Naive thymus-derived CD4-positive, alpha-beta T cell (primary cell): ENCODE measurements at regions not wholly inside any gene's neighbourhood (a gene's known extent, or its start where the extent isn't known, plus 50 kb on each side); places are given as distances from the start of the nearest gene placed in this dataset.

Source experiments
- ATAC-seq: fragments of 150-1000 bp; cut with Tn5 transposase; 2 replicates; pipeline ENCODE4 v1.10.0; 2021; ENCODE audit warnings: mild to moderate bottlenecking, moderate library complexity
- CTCF ChIA-PET: fragments of 350-600 bp; sonication (Branson Sonifier 250); formaldehyde crosslinking; loops from one replicate; lab custom pipeline; 2021; ENCODE audit warnings: antibody characterized with exemption; lab: Charles Lee
- POLR2A ChIA-PET: fragments of 350-600 bp; sonication (Branson Sonifier 250); formaldehyde crosslinking; loops from one replicate; lab custom pipeline; 2021; ENCODE audit warnings: antibody characterized with exemption, inconsistent platforms; lab: Charles Lee
- DNase-seq, 9 donors: peaks; one replicate each; pipeline versions ENCODE4 v3.0.0 to v3.0.0-alpha.2; 2020 to 2022; ENCODE audit warnings: mixed read lengths in 1 of 9
- H3K27ac ChIP-seq: one replicate; pipeline ENCODE4 v1.7.0; 2013; ENCODE audit warnings: mild to moderate bottlenecking, low read depth, low read length, moderate library complexity
- H3K27me3 ChIP-seq, 2 donors: one replicate each; pipeline ENCODE4 v1.7.0; 2013; ENCODE audit warnings: low read length in 2 of 2, mild to moderate bottlenecking in 2 of 2, moderate library complexity in 2 of 2; ENCODE audit not compliant: control insufficient read depth in 2 of 2, insufficient read depth in 2 of 2
- H3K36me3 ChIP-seq, 3 experiments: 1 replicate in 2 of 3; 2 replicates in 1 of 3; pipeline ENCODE4 v1.7.0; 2013; ENCODE audit warnings: low read length in 3 of 3, mild to moderate bottlenecking in 3 of 3, moderate library complexity in 1 of 3; ENCODE audit not compliant: insufficient read depth in 3 of 3, control insufficient read depth in 2 of 3
- H3K4me1 ChIP-seq, 2 donors: one replicate each; pipeline ENCODE4 v1.7.0; 2013; ENCODE audit warnings: low read length in 2 of 2, mild to moderate bottlenecking in 2 of 2, moderate library complexity in 1 of 2; ENCODE audit not compliant: control insufficient read depth in 2 of 2, insufficient read depth in 2 of 2
- H3K4me3 ChIP-seq: 2 replicates; pipeline ENCODE4 v1.7.0; 2013; ENCODE audit warnings: mild to moderate bottlenecking, low read length
- H3K9me3 ChIP-seq, 3 experiments: 1 replicate in 2 of 3; 2 replicates in 1 of 3; pipeline ENCODE4 v1.7.0; 2013; ENCODE audit warnings: low read length in 3 of 3; ENCODE audit not compliant: control insufficient read depth in 2 of 3
- H3K27ac Mint-ChIP-seq, 9 donors: one replicate each; pipeline ENCODE4 v1.8.0; 2020 to 2022; ENCODE audit warnings: mixed read lengths in 9 of 9, mild to moderate bottlenecking in 8 of 9, moderate library complexity in 5 of 9, inconsistent platforms in 2 of 9
- H3K27me3 Mint-ChIP-seq, 5 donors: one replicate each; pipeline ENCODE4 v1.8.0; 2021 to 2022; ENCODE audit warnings: mixed read lengths in 5 of 5, mild to moderate bottlenecking in 1 of 5
- H3K36me3 Mint-ChIP-seq, 5 donors: one replicate each; pipeline ENCODE4 v1.8.0; 2020 to 2022; ENCODE audit warnings: mixed read lengths in 5 of 5, mild to moderate bottlenecking in 3 of 5, inconsistent platforms in 1 of 5
- H3K4me1 Mint-ChIP-seq, 7 donors: one replicate each; pipeline ENCODE4 v1.8.0; 2020 to 2022; ENCODE audit warnings: mixed read lengths in 7 of 7, mild to moderate bottlenecking in 3 of 7, inconsistent platforms in 1 of 7
- H3K4me3 Mint-ChIP-seq, 10 donors: one replicate each; pipeline ENCODE4 v1.8.0; 2020 to 2022; ENCODE audit warnings: mild to moderate bottlenecking in 10 of 10, mixed read lengths in 10 of 10, moderate library complexity in 6 of 10, inconsistent platforms in 2 of 10
- H3K9me3 Mint-ChIP-seq, 11 donors: one replicate each; pipeline ENCODE4 v1.8.0; 2020 to 2022; ENCODE audit warnings: mixed read lengths in 11 of 11, mild to moderate bottlenecking in 4 of 11, inconsistent platforms in 1 of 11, moderate library complexity in 1 of 11
- intact Hi-C, 2 donors: fragments of 100-400 bp; cut with micrococcal nuclease; formaldehyde crosslinking; loops; one replicate each; pipeline ENCODE4 v1.15.1; 2023

DNA sequence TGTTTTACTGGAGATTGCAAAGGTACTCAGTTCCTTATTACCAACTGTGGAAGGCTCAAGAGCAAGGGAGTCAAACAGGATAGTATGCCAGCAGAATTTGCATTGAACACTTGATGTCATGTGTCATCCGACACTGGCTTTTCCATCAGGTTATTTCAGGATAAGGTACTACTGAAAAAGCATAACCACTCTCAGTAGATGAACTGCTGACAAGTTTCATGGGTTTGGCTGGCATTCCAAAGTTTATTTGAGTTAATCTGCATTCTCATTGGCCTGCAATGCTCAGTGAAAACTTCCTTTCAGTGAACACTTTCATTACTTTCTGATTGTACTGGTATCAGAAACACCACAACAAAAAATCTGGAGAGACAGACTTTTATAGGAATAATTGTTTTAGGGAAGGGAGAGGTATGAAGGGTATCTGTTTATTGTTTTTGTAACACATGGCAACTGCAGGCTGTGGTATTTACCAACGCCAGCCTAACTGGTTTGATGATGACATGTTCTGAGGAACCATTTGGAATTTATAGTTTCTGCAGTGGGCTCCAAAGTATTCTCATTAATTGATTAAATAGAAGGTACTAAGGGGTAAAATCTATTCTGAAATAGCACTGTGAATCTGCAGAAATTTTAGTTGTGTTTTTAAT lies 345.7 kb upstream of the NR3C2 start:
- Histone ChIP-seq H3K9me3 (no peaks in the 10 kb centered on the region), H3K27ac (no peak overlapping the region), H3K4me3 (no peak overlapping the region), H3K36me3 (no peaks in the 10 kb centered on the region), H3K27me3 (no peaks in the 10 kb centered on the region), H3K4me1 (no peaks in the 10 kb centered on the region)
- ChIA-PET POLR2A (no interaction called here), CTCF (no interaction called here)
- H3K27me3 Mint-ChIP-seq = peaks cover 0 to 16% (median 0%) of the 10 kb centered on the region in 5 donors
- no peaks in the 10 kb centered on the region for H3K36me3 Mint-ChIP-seq
- H3K4me3 Mint-ChIP-seq = no peak overlapping the region
- no peaks in the 10 kb centered on the region for H3K4me1 Mint-ChIP-seq
- DNase-seq (no peak), ATAC-seq (no peak)
- peaks cover 0 to 5% (median 0%) of the 10 kb centered on the region in 11 donors for H3K9me3 Mint-ChIP-seq
- intact Hi-C loops = no loop called here
- H3K27ac Mint-ChIP-seq = no peak overlapping the region

DNA sequence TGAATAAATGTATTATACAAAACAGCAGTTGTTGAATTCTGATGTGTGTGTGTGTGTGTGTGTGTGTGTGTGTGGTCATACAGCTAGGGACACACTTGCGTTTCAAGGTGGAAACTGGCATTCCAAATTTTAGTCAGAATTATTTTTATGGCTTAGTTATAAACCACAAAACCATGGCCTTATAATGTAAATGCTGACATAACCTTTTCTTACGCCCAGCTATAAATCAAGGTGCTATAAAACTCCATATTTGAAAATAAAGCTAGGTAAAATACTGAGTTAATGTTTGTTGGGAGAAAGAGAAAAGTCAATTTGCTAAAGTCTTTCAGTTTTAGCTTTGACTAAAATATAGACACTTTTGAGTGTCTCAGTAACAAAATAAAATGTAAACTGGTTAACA lies 345.1 kb upstream of the NR3C2 start:
- H3K27ac Mint-ChIP-seq = no peak overlapping the region
- no peaks in the 10 kb centered on the region for H3K4me1 Mint-ChIP-seq
- ChIA-PET POLR2A (no interaction called here), CTCF (no interaction called here)
- intact Hi-C loops = no loop called here
- H3K36me3 Mint-ChIP-seq = no peaks in the 10 kb centered on the region
- Histone ChIP-seq H3K4me1 (no peaks in the 10 kb centered on the region), H3K27me3 (no peaks in the 10 kb centered on the region), H3K4me3 (no peak overlapping the region), H3K27ac (no peak overlapping the region), H3K9me3 (no peaks in the 10 kb centered on the region), H3K36me3 (no peaks in the 10 kb centered on the region)
- no peak for ATAC-seq
- H3K4me3 Mint-ChIP-seq = no peak overlapping the region
- H3K27me3 Mint-ChIP-seq = peaks cover 0 to 16% (median 0%) of the 10 kb centered on the region in 5 donors
- no peak for DNase-seq
- H3K9me3 Mint-ChIP-seq = peaks cover 0 to 6% (median 0%) of the 10 kb centered on the region in 11 donors

DNA sequence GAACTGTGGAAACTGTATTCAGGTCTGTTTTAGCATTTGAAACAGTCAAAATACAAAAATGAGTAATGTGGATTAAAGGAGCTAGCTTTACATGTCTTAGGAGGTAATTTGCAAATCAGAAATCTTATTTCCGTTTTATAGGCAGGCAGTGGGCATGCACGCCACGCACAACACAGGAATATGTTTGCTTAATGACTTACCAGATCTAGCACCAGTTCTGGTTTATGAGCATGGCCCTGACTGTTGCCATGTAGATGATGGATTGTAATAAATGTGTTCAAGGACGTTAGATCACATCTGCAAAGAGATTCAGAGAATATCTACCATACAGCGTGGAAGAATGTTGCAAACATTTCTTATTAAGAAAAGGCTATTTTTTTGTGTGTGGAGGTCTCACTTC lies 344.5 kb upstream of the NR3C2 start:
- H3K36me3 Mint-ChIP-seq = no peaks in the 10 kb centered on the region
- ChIA-PET CTCF (no interaction called here), POLR2A (no interaction called here)
- H3K27ac Mint-ChIP-seq = no peak overlapping the region
- H3K4me3 Mint-ChIP-seq = no peak overlapping the region
- DNase-seq (no peak), ATAC-seq (no peak)
- H3K27me3 Mint-ChIP-seq = peaks cover 0 to 16% (median 0%) of the 10 kb centered on the region in 5 donors
- no peaks in the 10 kb centered on the region for H3K4me1 Mint-ChIP-seq
- Histone ChIP-seq H3K36me3 (no peaks in the 10 kb centered on the region), H3K9me3 (no peaks in the 10 kb centered on the region), H3K27ac (no peak overlapping the region), H3K4me1 (no peaks in the 10 kb centered on the region), H3K4me3 (no peak overlapping the region), H3K27me3 (no peaks in the 10 kb centered on the region)
- peaks cover 0 to 8% (median 0%) of the 10 kb centered on the region in 11 donors for H3K9me3 Mint-ChIP-seq
- intact Hi-C loops = no loop called here

DNA sequence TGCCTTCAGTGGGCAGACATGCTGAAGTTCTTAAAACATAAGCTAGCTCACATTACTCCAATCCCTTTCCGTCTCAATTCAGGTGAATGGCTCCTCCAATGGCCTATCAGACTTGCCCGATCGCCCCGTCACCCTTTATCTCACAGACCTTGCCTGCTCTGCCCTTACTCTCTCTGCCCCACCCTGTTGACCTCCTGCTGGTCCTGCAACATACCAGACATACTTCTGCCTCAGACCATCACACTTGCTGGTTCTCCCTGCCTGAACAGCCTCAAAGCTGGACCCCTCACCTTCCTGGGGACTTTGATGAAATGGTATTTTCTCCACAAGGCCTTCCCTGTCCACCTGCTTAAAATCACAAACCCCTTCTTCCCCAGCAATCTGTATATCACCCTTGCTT lies 340.1 kb upstream of the NR3C2 start:
- ChIA-PET CTCF (no interaction called here), POLR2A (no interaction called here)
- H3K27ac ChIP-seq = no peak overlapping the region
- peaks cover 0 to 11% (median 5%) of the 10 kb centered on the region in 5 donors for H3K27me3 Mint-ChIP-seq
- DNase-seq (no peak), ATAC-seq (no peak)
- H3K4me3 Mint-ChIP-seq = no peak overlapping the region
- no peak overlapping the region for H3K4me3 ChIP-seq
- intact Hi-C loops = no loop called here
- H3K4me1 ChIP-seq = no peaks in the 10 kb centered on the region
- H3K36me3 Mint-ChIP-seq = peaks cover 0 to 3% (median 0%) of the 10 kb centered on the region in 5 donors
- H3K36me3 ChIP-seq = no peaks in the 10 kb centered on the region
- no peaks in the 10 kb centered on the region for H3K27me3 ChIP-seq
- H3K9me3 Mint-ChIP-seq = peaks cover 0 to 12% (median 0%) of the 10 kb centered on the region in 11 donors
- H3K4me1 Mint-ChIP-seq = no peaks in the 10 kb centered on the region
- no peak overlapping the region for H3K27ac Mint-ChIP-seq
- no peaks in the 10 kb centered on the region for H3K9me3 ChIP-seq

DNA sequence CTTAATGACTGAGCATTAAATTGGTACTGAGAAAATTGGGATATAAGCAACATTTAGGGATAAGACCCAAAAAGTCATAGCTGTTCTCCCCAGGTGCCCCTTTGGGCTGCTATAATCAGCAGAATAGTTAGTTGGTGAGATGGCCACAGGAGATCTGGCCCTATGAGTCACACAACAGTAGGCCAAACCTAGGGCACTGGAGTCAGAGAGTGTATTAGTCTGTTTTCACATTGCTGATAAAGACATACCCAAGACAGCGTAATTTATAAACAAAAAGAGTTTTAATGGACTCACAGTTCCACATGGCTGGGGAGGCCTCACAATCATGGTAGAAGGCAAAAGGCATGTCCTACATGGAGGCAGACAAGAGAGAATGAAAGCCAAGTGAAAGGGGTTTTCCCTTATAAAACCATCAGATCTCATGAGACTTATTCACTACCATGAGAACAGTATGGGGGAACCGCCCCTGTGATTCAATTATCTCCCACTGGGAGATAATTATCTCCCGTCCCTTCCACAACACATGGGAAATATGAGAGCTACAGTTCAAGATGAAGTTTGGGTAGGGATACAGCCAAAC lies 338.3 kb upstream of the NR3C2 start:
- no peak overlapping the region for H3K27ac ChIP-seq
- H3K4me3 ChIP-seq = no peak overlapping the region
- DNase-seq (no peak), ATAC-seq (no peak)
- Mint-ChIP-seq H3K36me3 (peaks cover 0 to 3% (median 0%) of the 10 kb centered on the region in 5 donors), H3K4me1 (no peaks in the 10 kb centered on the region), H3K9me3 (peaks cover 0 to 12% (median 0%) of the 10 kb centered on the region in 11 donors), H3K4me3 (no peak overlapping the region), H3K27ac (no peak overlapping the region), H3K27me3 (peaks cover 0 to 9% (median 5%) of the 10 kb centered on the region in 5 donors)
- no peaks in the 10 kb centered on the region for H3K27me3 ChIP-seq
- H3K4me1 ChIP-seq = no peaks in the 10 kb centered on the region
- intact Hi-C loops = no loop called here
- no peaks in the 10 kb centered on the region for H3K36me3 ChIP-seq
- CTCF ChIA-PET = no interaction called here
- POLR2A ChIA-PET = no interaction called here
- H3K9me3 ChIP-seq = no peaks in the 10 kb centered on the region

DNA sequence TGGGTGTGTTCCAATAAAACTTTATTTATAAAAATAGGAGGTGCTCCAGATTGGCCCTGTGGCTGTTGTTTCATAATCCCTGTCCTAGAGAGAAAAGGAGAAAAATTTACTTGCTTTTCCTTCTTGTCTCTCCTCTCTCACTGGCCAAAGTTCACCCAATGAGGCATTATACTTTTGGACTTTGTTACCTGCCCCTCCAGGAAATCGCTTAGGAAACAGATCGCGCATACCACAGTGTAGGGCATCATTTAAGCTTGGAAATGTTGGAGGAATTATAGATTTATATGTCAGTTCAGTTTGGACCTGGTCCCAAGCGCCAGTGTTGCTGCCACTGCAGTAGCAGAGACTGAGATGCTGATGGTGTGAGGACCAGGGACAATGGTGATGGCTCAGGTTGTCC lies 337.6 kb upstream of the NR3C2 start:
- no peaks in the 10 kb centered on the region for H3K36me3 ChIP-seq
- no peaks in the 10 kb centered on the region for H3K4me1 ChIP-seq
- no peak overlapping the region for H3K27ac Mint-ChIP-seq
- H3K36me3 Mint-ChIP-seq = peaks cover 0 to 3% (median 0%) of the 10 kb centered on the region in 5 donors
- H3K4me1 Mint-ChIP-seq = no peaks in the 10 kb centered on the region
- H3K27me3 Mint-ChIP-seq = peaks cover 0 to 6% (median 4%) of the 10 kb centered on the region in 5 donors
- H3K27me3 ChIP-seq = no peaks in the 10 kb centered on the region
- no peak overlapping the region for H3K4me3 Mint-ChIP-seq
- POLR2A ChIA-PET = no interaction called here
- no peak overlapping the region for H3K27ac ChIP-seq
- DNase-seq (no peak), ATAC-seq (no peak)
- H3K9me3 Mint-ChIP-seq = peaks cover 0 to 12% (median 0%) of the 10 kb centered on the region in 11 donors
- H3K4me3 ChIP-seq = no peak overlapping the region
- CTCF ChIA-PET = no interaction called here
- intact Hi-C loops = no loop called here
- H3K9me3 ChIP-seq = no peaks in the 10 kb centered on the region
